ENCODE measurements at regions not wholly inside any gene's neighbourhood (a gene's known extent, or its start where the extent isn't known, plus 50 kb on each side); places are given as distances from the start of the nearest gene placed in this dataset.

DNA sequence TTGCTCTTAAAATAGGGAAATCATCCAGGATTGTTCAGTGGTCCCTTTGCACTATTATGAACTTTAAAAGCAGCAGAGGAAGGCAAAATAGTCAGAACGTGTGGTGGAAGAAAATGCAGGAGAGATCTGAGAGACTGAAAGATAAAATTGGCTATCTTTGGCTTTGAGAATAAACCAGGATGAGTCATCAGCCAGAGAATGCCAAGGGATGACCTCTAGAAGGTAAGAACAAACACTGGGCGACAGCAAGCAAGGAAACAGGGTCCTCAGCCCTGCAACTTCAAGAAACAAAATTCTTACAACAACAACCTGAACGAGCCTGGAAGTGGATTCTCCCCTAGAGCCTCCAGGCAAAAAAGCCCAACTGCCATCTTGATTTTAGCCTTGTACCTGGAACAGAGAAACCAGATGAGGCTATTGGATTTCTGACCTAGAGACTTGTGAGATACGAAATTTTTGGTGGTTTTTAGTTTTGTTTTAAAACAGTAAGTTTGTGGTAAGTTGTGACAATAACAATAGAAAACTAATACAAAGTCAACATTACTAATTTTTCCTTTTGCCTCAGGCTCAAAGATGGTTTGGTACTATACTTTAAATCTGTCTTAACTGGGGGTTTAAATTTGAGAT, 130.2 kb upstream of the CNTNAP2 start:
- in situ Hi-C loops (cut with MboI; ENCODE audit: low sequenced_read_pairs in 4 of 4) = no loop called here

DNA sequence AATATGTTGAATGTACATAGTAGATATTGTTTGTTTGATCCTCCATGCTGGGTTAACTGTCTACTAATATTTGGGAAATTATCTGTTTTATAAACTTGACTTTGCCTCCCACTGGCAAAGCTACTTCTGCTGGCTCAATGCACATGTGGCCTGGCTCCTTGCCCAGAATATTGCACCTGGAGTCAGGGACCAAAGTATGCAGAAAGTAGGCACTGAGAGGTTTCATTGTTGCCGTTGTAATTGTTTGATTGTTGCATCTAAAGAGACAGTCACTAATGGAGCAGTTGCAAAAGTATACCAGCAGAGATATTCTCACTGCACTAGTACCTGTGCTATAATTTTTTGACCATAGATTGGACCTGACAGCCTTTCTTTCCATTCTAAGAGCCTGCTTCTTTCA, 137.8 kb upstream of the CNTNAP2 start:
- intact Hi-C loops (cut with DNase I; ENCODE audit: low total_unique reads) = no loop called here
- no peak for DNase-seq

More for the DNA sequence above, 130.2 kb upstream of the CNTNAP2 start:
- ATAC-seq = no peak
- TF ChIP-seq, protein P1, sequence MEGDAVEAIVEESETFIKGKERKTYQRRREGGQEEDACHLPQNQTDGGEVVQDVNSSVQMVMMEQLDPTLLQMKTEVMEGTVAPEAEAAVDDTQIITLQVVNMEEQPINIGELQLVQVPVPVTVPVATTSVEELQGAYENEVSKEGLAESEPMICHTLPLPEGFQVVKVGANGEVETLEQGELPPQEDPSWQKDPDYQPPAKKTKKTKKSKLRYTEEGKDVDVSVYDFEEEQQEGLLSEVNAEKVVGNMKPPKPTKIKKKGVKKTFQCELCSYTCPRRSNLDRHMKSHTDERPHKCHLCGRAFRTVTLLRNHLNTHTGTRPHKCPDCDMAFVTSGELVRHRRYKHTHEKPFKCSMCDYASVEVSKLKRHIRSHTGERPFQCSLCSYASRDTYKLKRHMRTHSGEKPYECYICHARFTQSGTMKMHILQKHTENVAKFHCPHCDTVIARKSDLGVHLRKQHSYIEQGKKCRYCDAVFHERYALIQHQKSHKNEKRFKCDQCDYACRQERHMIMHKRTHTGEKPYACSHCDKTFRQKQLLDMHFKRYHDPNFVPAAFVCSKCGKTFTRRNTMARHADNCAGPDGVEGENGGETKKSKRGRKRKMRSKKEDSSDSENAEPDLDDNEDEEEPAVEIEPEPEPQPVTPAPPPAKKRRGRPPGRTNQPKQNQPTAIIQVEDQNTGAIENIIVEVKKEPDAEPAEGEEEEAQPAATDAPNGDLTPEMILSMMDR (IDR thresholded peaks at IDR 0.05 in 4 of 5, conservative IDR thresholded peaks at IDR 0.05 in 1 of 5) = no peak
- no peak for TF ChIP-seq POLR2A (IDR thresholded peaks at IDR 0.05)
- Histone ChIP-seq H3K4me1 (no peaks in the 10 kb centered on the region), H3K27ac (no peak overlapping the region), H3K9me3 (no peaks in the 10 kb centered on the region), H3K36me3 (no peaks in the 10 kb centered on the region), H3K4me3 (no peak overlapping the region), H3K27me3 (no peaks in the 10 kb centered on the region)
- intact Hi-C loops (cut with DNase I; ENCODE audit: low total_unique reads) = no loop called here
- DNase-seq = no peak

DNA sequence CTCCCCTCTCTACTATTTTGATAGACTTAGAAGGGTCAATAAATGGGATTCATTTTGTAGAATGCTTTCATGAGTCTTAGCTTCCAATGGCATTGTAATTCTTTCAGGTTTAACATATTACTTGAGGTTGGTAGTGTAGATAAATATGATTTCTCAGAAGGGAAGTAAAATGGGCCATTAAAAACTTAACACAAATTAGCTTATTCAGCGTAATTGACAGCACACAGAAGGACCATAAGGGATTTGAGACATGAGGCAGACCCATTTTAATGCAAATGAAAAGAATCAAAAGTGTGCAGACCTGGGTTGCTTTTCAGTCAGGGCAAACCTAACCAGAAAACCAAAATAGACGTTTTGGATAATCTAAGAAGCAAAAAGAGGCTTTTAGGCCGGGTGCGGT, 156.6 kb upstream of the CNTNAP2 start:
- Histone ChIP-seq H3K27ac (no peak overlapping the region), H3K4me3 (no peak overlapping the region), H3K9me3 (no peaks in the 10 kb centered on the region), H3K36me3 (no peaks in the 10 kb centered on the region), H3K4me1 (no peaks in the 10 kb centered on the region), H3K27me3 (no peaks in the 10 kb centered on the region)
- intact Hi-C loops (cut with DNase I; ENCODE audit: low total_unique reads) = no loop called here
- TF ChIP-seq POLR2A (IDR thresholded peaks at IDR 0.05) = no peak
- TF ChIP-seq, protein P1 (IDR thresholded peaks at IDR 0.05 in 4 of 5, conservative IDR thresholded peaks at IDR 0.05 in 1 of 5) = no peak
- no peak for ATAC-seq
- no peak for DNase-seq
- in situ Hi-C loops (cut with MboI; ENCODE audit: low sequenced_read_pairs in 4 of 4) = no loop called here

More for the DNA sequence above, 137.8 kb upstream of the CNTNAP2 start:
- no peaks in the 10 kb centered on the region for H3K27me3 ChIP-seq
- no peak overlapping the region for H3K4me3 ChIP-seq
- no peaks in the 10 kb centered on the region for H3K9me3 ChIP-seq
- H3K4me1 ChIP-seq = no peaks in the 10 kb centered on the region
- no peak overlapping the region for H3K27ac ChIP-seq
- TF ChIP-seq POLR2A (IDR thresholded peaks at IDR 0.05) = no peak
- TF ChIP-seq, protein P1 (IDR thresholded peaks at IDR 0.05 in 4 of 5, conservative IDR thresholded peaks at IDR 0.05 in 1 of 5) = no peak
- no peak for ATAC-seq
- in situ Hi-C loops (cut with MboI; ENCODE audit: low sequenced_read_pairs in 4 of 4) = no loop called here
- H3K36me3 ChIP-seq = no peaks in the 10 kb centered on the region

DNA sequence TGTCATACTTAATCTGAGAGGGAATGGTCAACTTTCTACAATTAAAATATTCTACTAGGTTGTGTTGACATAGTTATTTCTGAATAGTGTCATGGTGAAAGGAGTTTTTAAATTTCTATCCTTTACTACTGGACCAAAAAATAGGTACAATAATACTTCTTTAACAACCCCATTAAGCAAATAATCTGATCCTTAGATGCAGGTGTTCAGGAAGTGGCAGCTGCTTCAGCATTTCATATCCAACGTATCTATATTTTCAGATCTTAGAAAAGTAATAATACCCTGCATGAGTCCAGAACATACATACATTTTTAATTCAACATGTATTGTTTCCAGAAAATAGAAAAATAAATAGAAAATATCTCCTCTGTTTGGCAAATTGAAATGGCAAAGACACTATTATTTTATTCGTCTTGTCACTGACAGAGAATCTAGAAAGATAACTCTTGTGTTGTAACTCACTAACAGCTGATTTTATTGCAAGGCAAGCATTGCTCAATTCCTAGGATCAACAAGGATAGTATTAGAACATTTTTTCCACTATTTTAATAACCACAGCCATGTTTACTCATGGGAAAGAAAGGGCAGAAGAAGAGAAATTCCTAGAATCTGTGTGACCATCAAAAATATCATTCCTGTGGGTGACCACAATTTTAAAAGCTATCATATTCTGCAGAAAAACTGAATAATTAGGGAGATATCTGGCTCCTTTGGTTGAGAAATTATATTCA, 159.3 kb upstream of the CNTNAP2 start:
- intact Hi-C loops (cut with DNase I; ENCODE audit: low total_unique reads) = no loop called here
- DNase-seq (no peak), ATAC-seq (no peak)
- Histone ChIP-seq H3K27me3 (no peaks in the 10 kb centered on the region), H3K36me3 (no peaks in the 10 kb centered on the region), H3K9me3 (no peaks in the 10 kb centered on the region), H3K4me1 (no peaks in the 10 kb centered on the region), H3K4me3 (no peak overlapping the region), H3K27ac (no peak overlapping the region)
- TF ChIP-seq POLR2A (IDR thresholded peaks at IDR 0.05) = no peak
- TF ChIP-seq, protein P1 (IDR thresholded peaks at IDR 0.05 in 4 of 5, conservative IDR thresholded peaks at IDR 0.05 in 1 of 5) = no peak
- in situ Hi-C loops (cut with MboI; ENCODE audit: low sequenced_read_pairs in 4 of 4) = no loop called here
